K562 (cell line): ENCODE measurements at regions not wholly inside any gene's neighbourhood (a gene's known extent, or its start where the extent isn't known, plus 50 kb on each side); places are given as distances from the start of the nearest gene placed in this dataset.

Experiments
- ATAC-seq: fragments of 200-7000 bp; cut with Tn5 transposase; 3 replicates; pipeline ENCODE4 v1.9.1; 2020; ENCODE audit warnings: moderate library complexity
- BruUV-seq: library from RNA; stranded (reverse); fragments of 400-500 nt; replicated peaks from 2 replicates; lab custom pipeline; 2021; lab: Mats Ljungman, UMichigan
- CTCF ChIA-PET: fragments of 300-600 bp; formaldehyde crosslinking; extraction: SDS; loops from one replicate; lab custom pipeline; 2021; ENCODE audit warnings: low intra/inter-chr PET ratio; lab: Yijun Ruan, JAX
- POLR2A ChIA-PET: fragments of 300-600, 350-650 bp; sonication (Branson Sonifier 250); formaldehyde crosslinking; extraction: SDS; loops from one replicate; lab custom pipeline; 2021; ENCODE audit warnings: antibody characterized with exemption, inconsistent platforms; lab: Yijun Ruan, JAX
- DNase-seq, 4 experiments: peaks; one replicate each; pipeline versions ENCODE4 v3.0.0 to v3.0.0-alpha.2; 2011 to 2018; ENCODE audit warnings: low spot score in 3 of 4, mixed read lengths in 3 of 4; ENCODE audit errors: extremely low read depth in 1 of 4
- FAIRE-seq: peaks from 2 replicates; lab custom pipeline; 2011; peaks lifted over from hg19 to GRCh38; lab: Jason Lieb, UNC
- H2AFZ ChIP-seq: 2 replicates; pipeline ENCODE4 v1.6.0; 2011; ENCODE audit warnings: low read depth, low read length, control low read depth, inconsistent platforms
- H3K27ac ChIP-seq: fragments of 200-600 bp; 3 replicates; pipeline ENCODE4 v1.8.0; 2011; ENCODE audit warnings: low read depth, mild to moderate bottlenecking, control low read depth, inconsistent platforms, low read length, moderate library complexity, mixed read lengths; ENCODE audit errors: extremely low read depth
- H3K27me3 ChIP-seq, 2 experiments: fragments of 300-600 bp in 1 of 2; 2 replicates in 1 of 2; 3 replicates in 1 of 2; pipeline versions ENCODE4 v1.6.0 to v1.8.0; 2011; ENCODE audit warnings: inconsistent platforms in 2 of 2, low read length in 2 of 2, mild to moderate bottlenecking in 1 of 2, mixed read lengths in 1 of 2, moderate library complexity in 1 of 2; ENCODE audit not compliant: control insufficient read depth in 2 of 2, insufficient read depth in 2 of 2
- H3K36me3 ChIP-seq: fragments of 300-600 bp; 3 replicates; pipeline ENCODE4 v1.8.0; 2011; ENCODE audit warnings: mild to moderate bottlenecking, low read length, inconsistent platforms; ENCODE audit not compliant: control insufficient read depth, insufficient read depth
- H3K4me1 ChIP-seq, 2 experiments: fragments of 200-600 bp in 1 of 2; replicated peaks in 1 of 2; 2 replicates in 1 of 2; 3 replicates in 1 of 2; pipeline versions ENCODE4 v1.5.1 to v1.8.0; 2011; ENCODE audit warnings: inconsistent platforms in 2 of 2, low read length in 2 of 2, mild to moderate bottlenecking in 1 of 2, mixed read lengths in 1 of 2, moderate library complexity in 1 of 2; ENCODE audit not compliant: control insufficient read depth in 2 of 2, insufficient read depth in 2 of 2
- H3K4me2 ChIP-seq: 2 replicates; pipeline ENCODE4 v1.6.1; 2011; ENCODE audit warnings: low read length, control low read depth, inconsistent platforms, mixed read lengths; ENCODE audit not compliant: insufficient read depth
- H3K4me3 ChIP-seq: fragments of 200-600 bp; sonication (generic), shearing (Covaris generic); 2 replicates; pipeline ENCODE4 v1.5.1; 2016; ENCODE audit warnings: control low read depth, inconsistent platforms
- H3K79me2 ChIP-seq: fragments of 200-600 bp; 3 replicates; pipeline ENCODE4 v1.8.0; 2011; ENCODE audit warnings: low read length, inconsistent platforms; ENCODE audit not compliant: control insufficient read depth, insufficient read depth
- H3K9ac ChIP-seq, 2 experiments: 2 replicates each; pipeline versions ENCODE4 v1.6.0 to v1.6.1; 2011; ENCODE audit warnings: low read depth in 2 of 2, low read length in 2 of 2, control low read depth in 1 of 2, inconsistent platforms in 1 of 2, mild to moderate bottlenecking in 1 of 2, mixed read lengths in 1 of 2; ENCODE audit not compliant: insufficient read depth in 1 of 2
- H3K9me1 ChIP-seq: one replicate; pipeline ENCODE4 v1.6.0; 2011; ENCODE audit warnings: inconsistent platforms, mild to moderate bottlenecking, low read length, moderate library complexity; ENCODE audit not compliant: control insufficient read depth, insufficient read depth
- H3K9me3 ChIP-seq: replicated peaks from 2 replicates; pipeline ENCODE4 v1.5.1; 2011; ENCODE audit warnings: low read depth, low read length, inconsistent platforms; ENCODE audit not compliant: control insufficient read depth, insufficient read depth
- H4K20me1 ChIP-seq: replicated peaks from 2 replicates; pipeline ENCODE4 v1.6.1; 2011; ENCODE audit warnings: low read length, inconsistent platforms, mixed read lengths; ENCODE audit not compliant: control insufficient read depth, insufficient read depth
- ARID4B ChIP-seq: sonication (generic); formaldehyde crosslinking; IDR thresholded peaks from 2 replicates; pipeline ENCODE4 v1.8.0; 2022; ENCODE audit warnings: mild to moderate bottlenecking, missing genetic modification reagents
- BHLHE40 ChIP-seq: IDR thresholded peaks from 2 replicates; pipeline ENCODE4 v1.6.1; 2011; ENCODE audit warnings: low read length, improper control_type of control experiment
- DPF2 ChIP-seq: fragments of 450-650 bp; IDR thresholded peaks from 2 replicates; pipeline ENCODE4 v1.6.1; 2016
- EGR1 ChIP-seq: fragments of 450-650 bp; conservative IDR thresholded peaks from 2 replicates; pipeline ENCODE4 v1.6.1; 2017; ENCODE audit warnings: mild to moderate bottlenecking
- EWSR1 ChIP-seq: fragments of 450-650 bp; IDR thresholded peaks from 2 replicates; pipeline ENCODE4 v1.6.1; 2018; ENCODE audit warnings: borderline replicate concordance, mild to moderate bottlenecking, low read depth, moderate library complexity; ENCODE audit not compliant: partially characterized antibody
- GTF3C2 ChIP-seq: IDR thresholded peaks from 3 replicates; pipeline ENCODE4 v1.6.1; 2011; ENCODE audit warnings: borderline replicate concordance, mild to moderate bottlenecking, moderate library complexity; ENCODE audit not compliant: insufficient read length; ENCODE audit errors: extremely low read depth
- IFI16 ChIP-seq: fragments of 250-450 bp; sonication (Bioruptor Pico); IDR thresholded peaks from 2 replicates; pipeline ENCODE4 v2.1.2; 2022; ENCODE audit warnings: mild to moderate bottlenecking, inconsistent platforms
- KLF13 ChIP-seq: fragments of 450-650 bp; IDR thresholded peaks from 2 replicates; pipeline ENCODE4 v1.6.1; 2016; ENCODE audit warnings: missing genetic modification characterization, low read depth, mild to moderate bottlenecking, missing compliant biosample characterization, moderate library complexity, borderline replicate concordance
- PHB2 ChIP-seq: fragments of 450-650 bp; IDR thresholded peaks from 2 replicates; pipeline ENCODE4 v1.6.1; 2017; ENCODE audit warnings: low read depth
- TSC22D4 ChIP-seq: fragments of 450-650 bp; IDR thresholded peaks from 2 replicates; pipeline ENCODE4 v1.6.1; 2016; ENCODE audit warnings: missing genetic modification characterization, missing biosample characterization, control low read depth
- ZBTB17 ChIP-seq: fragments of 450-650 bp; formaldehyde crosslinking; IDR thresholded peaks from 2 replicates; pipeline ENCODE4 v1.4.0; 2020; ENCODE audit warnings: mild to moderate bottlenecking
- WGBS: fragments of 100-300 bp; shearing (Covaris generic); methylation state at CpG from one replicate; pipeline ENCODE4 v1.1.6; 2016; ENCODE audit warnings: low coverage, mixed read lengths; ENCODE audit not compliant: insufficient coverage; ENCODE audit errors: missing lambda C conversion rate; 5-methylcytosine and 5-hydroxymethylcytosine counted together
- in situ Hi-C: fragments of 300-500 bp; cut with MboI; formaldehyde crosslinking; loops from 4 replicates; pipeline ENCODE4 v1.15.0; 2018; ENCODE audit warnings: inconsistent platforms, mixed read lengths
- intact Hi-C: fragments of 100-400 bp; cut with micrococcal nuclease; formaldehyde crosslinking; loops from 2 replicates; pipeline ENCODE4 v1.14.2; 2022

GRCh38 chr21:40985370-40985769 is 138.4 kb upstream of the DSCAM start:
- Histone ChIP-seq H3K9ac (no peak overlapping the region), H3K9me3 (no peaks in the 10 kb centered on the region), H3K4me1 (no peaks in the 10 kb centered on the region), H3K36me3 (no peaks in the 10 kb centered on the region), H3K4me3 (no peak overlapping the region), H2AFZ (no peak overlapping the region), H4K20me1 (no peaks in the 10 kb centered on the region), H3K9me1 (no peaks in the 10 kb centered on the region), H3K27me3 (no peaks in the 10 kb centered on the region), H3K79me2 (no peaks in the 10 kb centered on the region), H3K27ac (no peak overlapping the region), H3K4me2 (no peak overlapping the region)
- ATAC-seq = no peak
- intact Hi-C loops (no loop called here), in situ Hi-C loops (no loop called here)
- WGBS = 1% methylated on average over 4 of the region's 4 CpGs
- no peak for DNase-seq
- POLR2A ChIA-PET = no interaction called here
- CTCF ChIA-PET = no interaction called here
- FAIRE-seq = no peak
- BruUV-seq = no TSS peak
- TF ChIP-seq BHLHE40 = no peak
- no peak for TF ChIP-seq GTF3C2
- no peak for TF ChIP-seq IFI16 (CRISPR knock-in tag)
- TF ChIP-seq DPF2 = no peak
- TF ChIP-seq TSC22D4 (tag) = no peak
- no peak for TF ChIP-seq EWSR1
- TF ChIP-seq EGR1 = no peak
- TF ChIP-seq PHB2 = no peak
- TF ChIP-seq KLF13 (tag) = no peak
- no peak for TF ChIP-seq ARID4B (CRISPR knock-in tag)
- no peak for TF ChIP-seq ZBTB17 (CRISPR knock-in tag)
